SH-SY5Y (cell line): ENCODE measurements at regions not wholly inside any gene's neighbourhood (a gene's known extent, or its start where the extent isn't known, plus 50 kb on each side); places are given as distances from the start of the nearest gene placed in this dataset.

Experiments
- GATA2 ChIP-seq: IDR thresholded peaks from 2 replicates; pipeline ENCODE4 v1.6.1; 2011; ENCODE audit warnings: mild to moderate bottlenecking, low read depth, low read length
- GATA3 ChIP-seq: IDR thresholded peaks from 2 replicates; pipeline ENCODE4 v1.6.1; 2011; ENCODE audit warnings: low read depth, mild to moderate bottlenecking, low read length, moderate library complexity

GRCh38 chr12:46659032-46659650 is 166.7 kb downstream of the SLC38A4 start:
- TF ChIP-seq GATA3 (no peak), GATA2 (no peak)

GRCh38 chr12:46657453-46658411 is 168.1 kb downstream of the SLC38A4 start:
- TF ChIP-seq GATA3 (no peak), GATA2 (no peak)

GRCh38 chr12:46653311-46653710 is 172.5 kb downstream of the SLC38A4 start:
- no peak for TF ChIP-seq GATA2
- no peak for TF ChIP-seq GATA3

GRCh38 chr12:46652692-46653091 is 173.1 kb downstream of the SLC38A4 start:
- TF ChIP-seq GATA2 (no peak), GATA3 (no peak)

- no peak for TF ChIP-seq GATA2
Measured at GRCh38 chr12:46650688-46651087, 175.1 kb downstream of the SLC38A4 start.

- TF ChIP-seq GATA2, result no peak
- no peak for TF ChIP-seq GATA3
Measured at GRCh38 chr12:46649433-46649832, 176.4 kb downstream of the SLC38A4 start.

GRCh38 chr12:46647034-46647433 is 178.8 kb downstream of the SLC38A4 start:
- TF ChIP-seq GATA2 (no peak), GATA3 (no peak)

- TF ChIP-seq GATA3 (no peak), GATA2 (no peak)
Measured at GRCh38 chr12:46635818-46636217, 190.0 kb downstream of the SLC38A4 start.

- no peak for TF ChIP-seq GATA3
- no peak for TF ChIP-seq GATA2
Measured at GRCh38 chr12:46629331-46630229, 196.2 kb downstream of the SLC38A4 start.

GRCh38 chr12:46628176-46628575 is 197.6 kb downstream of the SLC38A4 start:
- TF ChIP-seq GATA2 (no peak), GATA3 (no peak)

GRCh38 chr12:46627686-46628085 is 198.1 kb downstream of the SLC38A4 start:
- TF ChIP-seq GATA2, result no peak
- no peak for TF ChIP-seq GATA3

GRCh38 chr12:46617167-46617566 is 208.6 kb downstream of the SLC38A4 start:
- TF ChIP-seq GATA2 (no peak), GATA3 (no peak)

- no peak for TF ChIP-seq GATA3
- TF ChIP-seq GATA2, result no peak
Measured at GRCh38 chr12:46610754-46611153, 215.0 kb downstream of the SLC38A4 start.

GRCh38 chr12:46609674-46610073 is 216.1 kb downstream of the SLC38A4 start:
- no peak for TF ChIP-seq GATA3
- no peak for TF ChIP-seq GATA2

- TF ChIP-seq GATA2, result no peak
- TF ChIP-seq GATA3, result no peak
Measured at GRCh38 chr12:46609273-46609623, 216.5 kb downstream of the SLC38A4 start.
